NCI-H526 (cell line): ENCODE measurements at regions not wholly inside any gene's neighbourhood (a gene's known extent, or its start where the extent isn't known, plus 50 kb on each side); places are given as distances from the start of the nearest gene placed in this dataset.
"Not testable (repeated sequence)": the region's sequence is repeated elsewhere in the genome, so short reads cannot be mapped to it uniquely, and the experiment has no call there.

Experiments
- DNase-seq, 2 experiments: peaks; one replicate each; lab custom pipeline; 2025; lab: John Stamatoyannopoulos, UW

- DNase-seq = not testable (repeated sequence)
These were observed 112.3 kb downstream of the GGTLC2 start for GRCh38 chr22:22756551-22757201.

- DNase-seq = not testable (repeated sequence)
These were observed 113.8 kb downstream of the GGTLC2 start for GRCh38 chr22:22758101-22758807.

GRCh38 chr22:22759371-22759770 lies 115.0 kb downstream of the GGTLC2 start:
- DNase-seq = no peak

- DNase-seq = no peak
These were observed 115.6 kb downstream of the GGTLC2 start for GRCh38 chr22:22759889-22760546.

GRCh38 chr22:22761606-22761962 lies 117.2 kb downstream of the GGTLC2 start:
- DNase-seq = no peak

DNA sequence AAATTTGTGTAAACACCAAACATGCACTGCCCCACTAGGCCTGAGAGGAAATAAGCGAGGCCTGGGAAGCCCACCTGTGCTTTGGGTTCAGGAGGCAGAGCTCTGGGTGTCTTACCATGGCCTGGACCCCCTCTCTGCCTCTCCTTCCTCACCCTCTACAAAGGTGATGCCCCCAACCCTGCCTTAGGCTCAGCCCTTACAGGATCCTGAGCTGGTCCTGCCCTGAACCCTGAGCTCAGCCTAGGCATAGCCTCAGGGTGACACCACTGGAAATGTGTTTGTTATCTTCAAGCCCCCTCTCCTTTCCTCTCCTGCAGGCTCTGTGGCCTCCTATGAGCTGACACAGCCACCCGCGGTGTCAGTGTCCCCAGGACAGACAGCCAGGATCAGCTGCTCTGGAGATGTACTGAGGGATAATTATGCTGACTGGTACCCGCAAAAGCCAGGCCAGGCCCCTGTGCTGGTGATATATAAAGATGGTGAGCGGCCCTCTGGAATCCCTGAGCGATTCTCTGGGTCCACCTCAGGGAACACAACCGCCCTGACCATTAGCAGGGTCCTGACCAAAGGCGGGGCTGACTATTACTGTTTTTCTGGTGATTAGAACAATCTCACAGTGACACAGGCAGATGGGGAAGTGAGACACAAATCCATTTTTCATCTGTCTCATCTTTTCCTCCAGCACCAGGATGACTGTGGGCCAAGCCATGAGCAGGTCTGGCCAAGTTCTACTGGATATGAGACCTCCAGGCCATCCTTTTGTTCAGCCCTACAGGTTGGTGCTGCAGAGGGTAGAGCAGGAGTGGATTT lies 117.8 kb downstream of the GGTLC2 start:
- no peak for DNase-seq

DNA sequence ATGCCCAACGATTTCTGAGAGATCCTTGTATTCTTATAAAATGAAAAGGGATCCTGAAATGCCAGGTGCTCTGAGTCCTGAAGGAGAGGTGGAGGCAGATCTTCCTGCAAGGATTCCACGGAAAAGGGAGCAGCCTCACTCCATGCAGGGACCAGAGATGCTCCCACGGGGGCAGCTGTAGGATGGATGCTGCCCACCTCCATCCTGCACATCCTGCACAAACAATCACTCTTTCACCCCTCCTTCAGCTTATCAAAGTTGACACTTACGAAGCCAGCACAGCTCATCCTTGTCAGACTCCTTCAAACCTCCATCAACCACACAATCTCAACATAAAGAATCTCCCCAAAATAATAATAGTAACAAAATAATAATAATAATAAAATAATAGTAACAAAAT lies 119.1 kb downstream of the GGTLC2 start:
- no peak for DNase-seq

GRCh38 chr22:22764085-22764484 lies 119.7 kb downstream of the GGTLC2 start:
- DNase-seq = no peak

DNA sequence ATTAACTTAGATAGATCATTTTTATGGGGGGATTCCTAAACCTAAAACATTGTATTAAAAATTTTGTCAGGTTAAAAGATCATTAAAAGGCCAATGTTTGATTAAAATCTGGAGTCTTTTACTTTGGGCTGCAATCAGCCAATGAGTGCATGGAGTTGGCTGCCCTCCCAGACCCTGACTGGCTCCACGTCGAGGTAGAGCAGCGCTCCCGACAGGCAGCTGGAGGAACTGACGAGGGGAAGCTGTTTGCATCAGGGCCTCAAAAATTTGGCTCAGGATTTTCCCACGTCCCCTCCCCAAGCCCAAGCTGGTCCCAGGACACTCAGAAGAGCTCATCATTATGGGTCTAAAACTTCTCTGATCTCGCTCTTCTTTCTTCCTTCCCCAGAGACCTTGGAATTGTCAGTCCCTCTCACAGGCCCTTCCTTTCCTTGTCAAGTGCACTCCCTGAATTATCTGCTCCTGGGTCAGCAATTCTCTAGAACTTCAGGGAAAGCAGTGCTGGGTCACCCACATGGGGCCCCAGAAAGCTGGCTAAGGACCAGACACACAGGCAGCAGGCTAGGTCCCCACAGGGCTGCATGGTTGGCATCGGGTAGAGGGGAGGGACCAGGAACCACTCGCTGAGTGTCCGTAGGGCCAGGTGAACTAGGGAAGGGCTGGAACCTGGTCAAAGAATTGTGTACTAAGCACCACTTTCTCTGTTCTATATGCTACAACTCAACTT lies 119.6 kb upstream of the IGLL5 start:
- DNase-seq = no peak

DNA sequence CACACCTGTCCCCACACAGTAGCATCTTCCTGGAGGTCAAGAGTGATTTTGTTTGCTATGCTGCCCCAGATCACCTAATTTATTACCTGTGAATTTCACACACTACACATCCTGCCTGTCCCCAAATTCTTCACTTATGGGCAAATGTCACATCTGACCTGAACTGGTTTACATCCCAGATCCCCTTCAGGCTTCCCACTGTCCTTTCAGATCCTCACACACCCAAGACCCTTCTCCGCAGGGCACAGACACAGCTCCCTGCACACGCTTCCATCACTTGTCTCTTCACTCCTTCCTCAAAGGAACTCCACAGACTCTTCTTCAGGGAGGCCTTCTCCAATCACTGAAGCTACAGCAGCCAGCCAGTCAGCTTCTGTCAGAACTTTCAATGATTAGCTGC lies 118.7 kb upstream of the IGLL5 start:
- no peak for DNase-seq

GRCh38 chr22:22769434-22770279 lies 118.0 kb upstream of the IGLL5 start:
- no peak for DNase-seq

GRCh38 chr22:22770280-22770871 lies 117.2 kb upstream of the IGLL5 start:
- peak in 1 of 2 experiments; percentile 41 for DNase-seq

DNA sequence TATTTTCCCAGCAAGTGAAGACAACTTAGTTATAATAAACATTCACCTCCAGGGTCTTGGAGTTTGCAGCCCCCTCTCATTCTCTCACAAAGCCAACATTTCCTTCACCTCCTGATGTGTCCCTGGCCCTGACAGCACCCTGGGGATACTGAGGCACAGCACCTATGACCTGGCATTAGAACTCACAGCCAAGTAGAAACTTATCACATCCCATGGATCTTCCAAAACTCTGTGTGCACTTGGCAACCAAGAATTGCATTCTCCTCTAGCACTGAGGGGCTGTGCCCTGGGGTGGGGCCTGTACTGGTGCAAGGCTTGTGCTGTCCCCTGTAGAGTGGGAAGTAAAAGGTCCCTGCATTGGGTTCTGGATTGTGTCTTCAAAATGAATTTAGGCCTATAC lies 116.7 kb upstream of the IGLL5 start:
- no peak for DNase-seq

GRCh38 chr22:22771696-22772377 lies 115.8 kb upstream of the IGLL5 start:
- DNase-seq = no peak

GRCh38 chr22:22772396-22772795 lies 115.2 kb upstream of the IGLL5 start:
- DNase-seq = no peak

GRCh38 chr22:22772883-22773282 lies 114.7 kb upstream of the IGLL5 start:
- no peak for DNase-seq

- no peak for DNase-seq
These were observed 114.2 kb upstream of the IGLL5 start for GRCh38 chr22:22773427-22773826.

- DNase-seq = no peak
These were observed 113.5 kb upstream of the IGLL5 start for GRCh38 chr22:22773979-22774604.

- not testable (repeated sequence) for DNase-seq
These were observed 112.9 kb upstream of the IGLL5 start for GRCh38 chr22:22774762-22775161.
